HepG2 (cell line): ENCODE measurements at regions not wholly inside any gene's neighbourhood (a gene's known extent, or its start where the extent isn't known, plus 50 kb on each side); places are given as distances from the start of the nearest gene placed in this dataset.

Source experiments
- ATAC-seq: fragments of 200-7000 bp; cut with Tn5 transposase; 3 replicates; pipeline ENCODE4 v1.9.1; 2020; ENCODE audit warnings: mild to moderate bottlenecking, moderate library complexity
- BruUV-seq: library from RNA; stranded (reverse); fragments of 400-500 nt; replicated peaks from 2 replicates; lab custom pipeline; 2021; lab: Mats Ljungman, UMichigan
- CTCF ChIA-PET: fragments of 300-600 bp; formaldehyde crosslinking; extraction: SDS; loops from one replicate; lab custom pipeline; 2021; ENCODE audit warnings: low total read pairs, inconsistent platforms, low intra/inter-chr PET ratio; lab: Yijun Ruan, JAX
- POLR2A ChIA-PET: fragments of 350-600 bp; sonication (Branson Sonifier 250); formaldehyde crosslinking; loops from one replicate; lab custom pipeline; 2020; ENCODE audit warnings: antibody characterized with exemption, inconsistent platforms; lab: Yijun Ruan, JAX
- DNase-seq: peaks from one replicate; pipeline ENCODE4 v3.0.0-alpha.2; 2015; ENCODE audit warnings: low spot score
- FAIRE-seq: peaks from 3 replicates; lab custom pipeline; 2011; peaks lifted over from hg19 to GRCh38; lab: Jason Lieb, UNC
- H2AFZ ChIP-seq: one replicate; pipeline ENCODE4 v1.6.1; 2011; ENCODE audit warnings: low read length, inconsistent platforms
- H3K27ac ChIP-seq: fragments of 300-600 bp; 3 replicates; pipeline ENCODE4 v1.8.0; 2011; ENCODE audit warnings: mixed run types, mild to moderate bottlenecking, mixed read lengths, low read length, inconsistent platforms; ENCODE audit not compliant: insufficient read depth; ENCODE audit errors: extremely low read length
- H3K27me3 ChIP-seq, 2 experiments: fragments of 200-600 bp in 1 of 2; 2 replicates in 1 of 2; 3 replicates in 1 of 2; pipeline versions ENCODE4 v1.6.0 to v1.8.0; 2011; ENCODE audit warnings: low read length in 2 of 2, mild to moderate bottlenecking in 2 of 2, moderate library complexity in 2 of 2, inconsistent platforms in 1 of 2; ENCODE audit not compliant: insufficient read depth in 2 of 2, control insufficient read depth in 1 of 2
- H3K36me3 ChIP-seq, 2 experiments: fragments of 200-600 bp in 1 of 2; replicated peaks in 1 of 2; 2 replicates in 1 of 2; 3 replicates in 1 of 2; pipeline versions ENCODE4 v1.5.1 to v1.8.0; 2011; ENCODE audit warnings: low read length in 2 of 2, inconsistent platforms in 1 of 2; ENCODE audit not compliant: insufficient read depth in 2 of 2, control insufficient read depth in 1 of 2
- H3K4me1 ChIP-seq: 2 replicates; pipeline ENCODE4 v1.5.1; 2012; ENCODE audit warnings: low read length, inconsistent platforms; ENCODE audit not compliant: insufficient read depth
- H3K4me2 ChIP-seq: 2 replicates; pipeline ENCODE4 v1.6.0; 2011; ENCODE audit warnings: low read depth, low read length, inconsistent platforms
- H3K4me3 ChIP-seq, 3 experiments: fragments of 200-600 bp in 1 of 3; sonication (generic), shearing (Covaris generic) in 1 of 3; replicated peaks in 1 of 3; 2 replicates each; pipeline ENCODE4 v1.5.1; 2011 to 2016; ENCODE audit warnings: low read length in 3 of 3, inconsistent platforms in 2 of 3, low read depth in 2 of 3, mild to moderate bottlenecking in 2 of 3, control low read depth in 1 of 3, mixed read lengths in 1 of 3; ENCODE audit not compliant: insufficient read depth in 1 of 3
- H3K79me2 ChIP-seq: one replicate; pipeline ENCODE4 v1.6.1; 2011; ENCODE audit warnings: low read length, inconsistent platforms; ENCODE audit not compliant: insufficient read depth
- H3K9ac ChIP-seq: 2 replicates; pipeline ENCODE4 v1.6.0; 2011; ENCODE audit warnings: mild to moderate bottlenecking, low read depth, low read length, inconsistent platforms; ENCODE audit not compliant: insufficient read depth
- H3K9me3 ChIP-seq: 2 replicates; pipeline ENCODE4 v1.5.1; 2012; ENCODE audit warnings: mild to moderate bottlenecking, low read length
- H4K20me1 ChIP-seq: 2 replicates; pipeline ENCODE4 v1.6.0; 2011; ENCODE audit warnings: inconsistent platforms, mild to moderate bottlenecking, low read length, moderate library complexity; ENCODE audit not compliant: insufficient read depth
- MAFF ChIP-seq: IDR thresholded peaks from 2 replicates; pipeline ENCODE4 v1.6.1; 2011; ENCODE audit warnings: low read depth, low read length, improper control_type of control experiment
- NPAS2 ChIP-seq: sonication (generic); formaldehyde crosslinking; IDR thresholded peaks from 2 replicates; pipeline ENCODE4 v1.8.0; 2022; ENCODE audit warnings: mild to moderate bottlenecking, missing genetic modification reagents, borderline replicate concordance
- SMARCC2 ChIP-seq: fragments of 450-650 bp; IDR thresholded peaks from 2 replicates; pipeline ENCODE4 v1.6.1; 2017; ENCODE audit warnings: antibody characterized with exemption, mild to moderate bottlenecking
- TARDBP ChIP-seq: sonication (generic); formaldehyde crosslinking; IDR thresholded peaks from 2 replicates; pipeline ENCODE4 v1.8.0; 2022; ENCODE audit warnings: mild to moderate bottlenecking, missing genetic modification reagents
- ZNF383 ChIP-seq: sonication (generic); formaldehyde crosslinking; IDR thresholded peaks from 2 replicates; pipeline ENCODE4 v1.4.0; 2020; ENCODE audit warnings: missing genetic modification reagents, mild to moderate bottlenecking, borderline replicate concordance
- ZNF501 ChIP-seq: sonication (generic); formaldehyde crosslinking; IDR thresholded peaks from 2 replicates; pipeline ENCODE4 v1.5.1; 2020; ENCODE audit warnings: mild to moderate bottlenecking, moderate library complexity, missing genetic modification reagents
- WGBS: methylation state at CpG from one replicate; pipeline ENCODE4 v1.1.6; 2017; ENCODE audit warnings: low lambda C conversion rate; 5-methylcytosine and 5-hydroxymethylcytosine counted together
- in situ Hi-C: cut with HindIII; loops from 2 replicates; pipeline ENCODE4 v1.10.0; 2017; ENCODE audit warnings: low pct_unique_long_range_greater_than_20kb; ENCODE audit not compliant: extremely low pct_ligation_motif_present
- intact Hi-C: fragments of 100-400 bp; cut with micrococcal nuclease; formaldehyde crosslinking; loops from one replicate; pipeline ENCODE4 v1.10.0; 2022; ENCODE audit not compliant: unreplicated experiment
- TF ChIP-seq, protein P1 (sequence below), 2 experiments: sonication (generic) in 1 of 2; formaldehyde crosslinking in 1 of 2; IDR thresholded peaks; 2 replicates each; pipeline versions ENCODE4 v1.5.1 to v1.6.1; 2011 to 2020; ENCODE audit warnings: borderline replicate concordance in 1 of 2, low read depth in 1 of 2, low read length in 1 of 2, mild to moderate bottlenecking in 1 of 2, missing genetic modification reagents in 1 of 2, moderate library complexity in 1 of 2
- TF ChIP-seq, protein P2 (sequence below): sonication (generic); formaldehyde crosslinking; IDR thresholded peaks from 2 replicates; pipeline ENCODE4 v1.9.0; 2021; ENCODE audit warnings: missing genetic modification reagents, mild to moderate bottlenecking, borderline replicate concordance
- TF ChIP-seq, protein P3 (sequence below): IDR thresholded peaks from 2 replicates; pipeline ENCODE4 v1.6.1; 2016; ENCODE audit warnings: missing compliant biosample characterization, missing genetic modification reagents, borderline replicate concordance

DNA sequence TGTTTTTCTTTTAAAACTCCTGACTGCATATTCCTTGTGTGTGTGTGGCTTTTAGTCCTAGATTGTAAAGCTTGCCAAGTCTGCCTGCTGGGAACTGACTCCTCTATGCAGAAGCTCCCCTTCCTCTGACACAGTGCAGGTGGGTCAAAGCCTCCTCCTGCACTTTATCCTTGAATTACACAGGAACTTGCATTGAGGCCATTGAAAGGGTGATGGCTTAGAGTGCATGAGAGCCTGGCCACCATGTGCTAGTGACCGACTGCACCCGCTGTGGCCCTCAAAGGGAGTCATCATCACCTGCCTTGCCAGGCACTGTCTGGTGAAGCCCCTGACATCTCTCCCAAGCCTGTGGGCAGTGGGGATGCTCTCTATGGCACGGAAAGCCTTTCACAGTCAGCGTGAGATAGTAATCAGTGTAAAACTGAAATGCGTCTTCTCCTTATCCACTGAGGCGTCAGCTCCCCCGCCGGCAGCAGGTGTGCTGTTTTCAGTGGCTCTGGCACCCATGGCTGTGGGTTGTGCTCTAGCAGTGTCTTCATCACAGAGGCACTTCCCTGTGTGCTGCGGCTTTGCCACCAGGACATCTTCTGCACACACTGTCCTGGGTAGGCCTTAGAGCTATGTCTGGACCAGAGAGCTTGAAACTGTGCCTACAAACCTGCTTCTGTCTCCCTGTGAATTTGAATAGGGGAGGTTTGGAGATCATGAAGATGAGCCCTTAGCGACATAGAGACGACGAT, 87.9 kb downstream of the THBS2 start:
- ChIA-PET POLR2A (no interaction called here), CTCF (no interaction called here)
- H3K36me3 ChIP-seq: no peaks in the 10 kb centered on the region
- no peak overlapping the region for H3K27ac ChIP-seq
- no peaks in the 10 kb centered on the region for H3K4me1 ChIP-seq
- H3K4me2 ChIP-seq: no peak overlapping the region
- no peak for DNase-seq
- H4K20me1 ChIP-seq: no peaks in the 10 kb centered on the region
- in situ Hi-C loops: no loop called here
- H3K9me3 ChIP-seq: no peaks in the 10 kb centered on the region
- H3K4me3 ChIP-seq: no peak overlapping the region
- WGBS: 29% methylated on average over 10 of the region's 12 CpGs
- H3K9ac ChIP-seq: no peak overlapping the region
- H3K79me2 ChIP-seq: no peaks in the 10 kb centered on the region
- H2AFZ ChIP-seq: no peak overlapping the region
- FAIRE-seq: no peak
- intact Hi-C loops: no loop called here
- TF ChIP-seq ZNF501 (no peak), NPAS2 (no peak), SMARCC2 (no peak), TARDBP (CRISPR knock-in tag) (no peak), MAFF (no peak), ZNF383 (CRISPR knock-in tag) (no peak)
- TF ChIP-seq, protein P1, sequence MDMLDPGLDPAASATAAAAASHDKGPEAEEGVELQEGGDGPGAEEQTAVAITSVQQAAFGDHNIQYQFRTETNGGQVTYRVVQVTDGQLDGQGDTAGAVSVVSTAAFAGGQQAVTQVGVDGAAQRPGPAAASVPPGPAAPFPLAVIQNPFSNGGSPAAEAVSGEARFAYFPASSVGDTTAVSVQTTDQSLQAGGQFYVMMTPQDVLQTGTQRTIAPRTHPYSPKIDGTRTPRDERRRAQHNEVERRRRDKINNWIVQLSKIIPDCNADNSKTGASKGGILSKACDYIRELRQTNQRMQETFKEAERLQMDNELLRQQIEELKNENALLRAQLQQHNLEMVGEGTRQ (IDR thresholded peaks at IDR 0.05; ENCODE audit: low read depth, low read length): no peak
- TF ChIP-seq, protein P1 (CRISPR knock-in tag; IDR thresholded peaks at IDR 0.05; ENCODE audit: borderline replicate concordance): no peak
- TF ChIP-seq, protein P2, sequence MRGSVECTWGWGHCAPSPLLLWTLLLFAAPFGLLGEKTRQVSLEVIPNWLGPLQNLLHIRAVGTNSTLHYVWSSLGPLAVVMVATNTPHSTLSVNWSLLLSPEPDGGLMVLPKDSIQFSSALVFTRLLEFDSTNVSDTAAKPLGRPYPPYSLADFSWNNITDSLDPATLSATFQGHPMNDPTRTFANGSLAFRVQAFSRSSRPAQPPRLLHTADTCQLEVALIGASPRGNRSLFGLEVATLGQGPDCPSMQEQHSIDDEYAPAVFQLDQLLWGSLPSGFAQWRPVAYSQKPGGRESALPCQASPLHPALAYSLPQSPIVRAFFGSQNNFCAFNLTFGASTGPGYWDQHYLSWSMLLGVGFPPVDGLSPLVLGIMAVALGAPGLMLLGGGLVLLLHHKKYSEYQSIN: no peak
- TF ChIP-seq, protein P3, sequence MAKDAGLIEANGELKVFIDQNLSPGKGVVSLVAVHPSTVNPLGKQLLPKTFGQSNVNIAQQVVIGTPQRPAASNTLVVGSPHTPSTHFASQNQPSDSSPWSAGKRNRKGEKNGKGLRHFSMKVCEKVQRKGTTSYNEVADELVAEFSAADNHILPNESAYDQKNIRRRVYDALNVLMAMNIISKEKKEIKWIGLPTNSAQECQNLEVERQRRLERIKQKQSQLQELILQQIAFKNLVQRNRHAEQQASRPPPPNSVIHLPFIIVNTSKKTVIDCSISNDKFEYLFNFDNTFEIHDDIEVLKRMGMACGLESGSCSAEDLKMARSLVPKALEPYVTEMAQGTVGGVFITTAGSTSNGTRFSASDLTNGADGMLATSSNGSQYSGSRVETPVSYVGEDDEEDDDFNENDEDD (CRISPR knock-in tag): no peak
- ATAC-seq: no peak
- peaks cover 12 to 84% of the 10 kb centered on the region in 2 experiments for H3K27me3 ChIP-seq
- BruUV-seq: no TSS peak
